ENCODE measurements at regions not wholly inside any gene's neighbourhood (a gene's known extent, or its start where the extent isn't known, plus 50 kb on each side); places are given as distances from the start of the nearest gene placed in this dataset.
A peak's percentile ranks its signal among the peaks of the same experiment; 100 is the strongest.

DNA sequence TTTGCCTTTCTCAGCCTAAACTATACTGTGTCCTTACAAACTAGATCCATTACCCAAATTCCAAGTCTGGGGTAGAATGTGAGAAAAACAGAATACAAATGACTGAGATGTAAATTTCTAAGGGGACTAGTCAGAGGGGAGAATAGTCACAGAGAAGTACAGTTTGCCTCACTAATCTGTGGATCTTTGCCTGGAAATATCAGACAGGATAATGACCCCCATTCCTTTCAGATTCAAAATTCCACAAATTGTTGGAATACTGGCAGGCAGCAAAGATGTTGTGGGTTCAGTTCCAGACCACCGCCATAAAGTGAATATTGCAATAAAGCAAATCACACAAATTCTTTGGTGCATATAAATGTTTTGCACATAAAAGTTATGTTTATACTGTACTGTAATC lies 762.8 kb upstream of the NR2F2 start:
- Histone ChIP-seq H2AFZ (ENCODE audit: low read depth, low read length) (no peak overlapping the region), H3K4me3 (ENCODE audit: low read length) (no peak overlapping the region), H3K4me1 (ENCODE audit: insufficient read depth, low read length) (no peaks in the 10 kb centered on the region)

DNA sequence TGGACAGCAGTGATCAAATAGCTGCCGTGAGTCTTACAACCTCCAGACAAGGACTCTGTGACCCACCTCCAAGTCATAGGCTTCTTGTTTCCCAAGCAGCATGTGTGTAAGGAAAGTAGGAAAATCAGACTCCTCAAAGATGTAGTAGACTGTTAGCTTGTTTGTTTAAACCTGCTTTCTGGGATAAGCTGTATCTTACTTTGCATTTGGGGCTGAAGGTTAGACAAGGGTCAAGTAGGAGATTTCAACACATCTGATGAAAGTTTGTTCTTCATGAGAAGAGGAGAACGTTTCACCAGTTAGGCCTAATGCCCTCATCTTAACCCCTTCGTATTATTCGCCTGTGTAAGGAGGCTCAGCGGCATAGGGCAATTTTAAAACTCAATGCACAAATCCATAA lies 756.4 kb upstream of the NR2F2 start:
- H2AFZ ChIP-seq (ENCODE audit: low read depth, low read length) = no peak overlapping the region
- no peaks in the 10 kb centered on the region for H3K36me3 ChIP-seq (ENCODE audit: insufficient read depth, low read length)
- H3K4me3 ChIP-seq (ENCODE audit: low read length) = no peak overlapping the region
- no peaks in the 10 kb centered on the region for H3K27me3 ChIP-seq (ENCODE audit: insufficient read depth, low read length)
- H3K9me3 ChIP-seq (ENCODE audit: low read length) = no peaks in the 10 kb centered on the region
- H3K4me1 ChIP-seq (ENCODE audit: insufficient read depth, low read length) = peaks cover 3% of the 10 kb centered on the region

More for the DNA sequence above, 762.8 kb upstream of the NR2F2 start:
- Histone ChIP-seq H3K27me3 (ENCODE audit: insufficient read depth, low read length) (no peaks in the 10 kb centered on the region), H3K36me3 (ENCODE audit: insufficient read depth, low read length) (no peaks in the 10 kb centered on the region), H3K9me3 (ENCODE audit: low read length) (no peaks in the 10 kb centered on the region)

DNA sequence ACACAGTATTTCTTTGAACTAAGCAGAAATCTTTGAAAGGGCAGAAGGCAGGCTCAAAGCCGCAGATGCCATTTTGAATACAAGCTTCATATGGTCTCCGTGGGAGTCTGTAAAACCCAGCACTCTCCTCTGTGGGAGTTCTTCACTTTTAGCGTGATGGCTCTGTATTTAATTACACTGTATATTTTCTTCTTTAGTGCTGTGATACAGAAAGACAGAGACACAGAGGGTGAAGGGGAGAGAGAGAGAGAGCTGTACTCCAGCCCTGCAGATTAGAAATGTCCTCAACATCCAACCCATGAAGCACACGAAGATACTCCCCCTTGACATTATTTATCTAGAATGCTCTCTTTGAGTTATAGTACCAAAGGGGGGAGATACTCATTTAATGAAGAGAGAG lies 752.6 kb upstream of the NR2F2 start:
- H3K4me3 ChIP-seq (ENCODE audit: low read length) = no peak overlapping the region
- peaks cover 3% of the 10 kb centered on the region for H3K4me1 ChIP-seq (ENCODE audit: insufficient read depth, low read length)
- H3K9me3 ChIP-seq (ENCODE audit: low read length) = no peaks in the 10 kb centered on the region
- peak overlapping the region; percentile 88 for H2AFZ ChIP-seq (ENCODE audit: low read depth, low read length)
- H3K36me3 ChIP-seq (ENCODE audit: insufficient read depth, low read length) = no peaks in the 10 kb centered on the region
- no peaks in the 10 kb centered on the region for H3K27me3 ChIP-seq (ENCODE audit: insufficient read depth, low read length)

DNA sequence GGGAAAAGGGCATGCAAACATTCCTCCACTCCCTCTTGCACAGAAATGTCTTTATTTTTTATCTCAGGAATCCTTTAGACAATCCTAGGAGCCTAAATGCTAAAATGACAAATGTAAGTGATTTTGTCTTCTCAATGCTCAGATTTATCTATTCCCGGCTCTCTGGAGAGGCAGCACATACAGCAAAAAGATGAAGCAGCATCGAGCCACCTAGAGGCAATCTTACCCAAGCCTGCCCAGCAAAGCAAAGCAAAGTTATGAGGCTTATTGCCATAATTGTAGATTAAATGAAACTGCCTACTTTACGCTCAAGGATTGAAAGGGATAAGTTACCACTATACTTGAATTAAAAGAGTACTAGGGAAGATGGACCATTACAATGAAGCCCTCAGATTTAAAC lies 750.4 kb upstream of the NR2F2 start:
- Histone ChIP-seq H3K27me3 (ENCODE audit: insufficient read depth, low read length) (no peaks in the 10 kb centered on the region), H3K9me3 (ENCODE audit: low read length) (no peaks in the 10 kb centered on the region), H3K4me3 (ENCODE audit: low read length) (no peak overlapping the region), H3K36me3 (ENCODE audit: insufficient read depth, low read length) (no peaks in the 10 kb centered on the region), H3K4me1 (ENCODE audit: insufficient read depth, low read length) (peaks cover 3% of the 10 kb centered on the region), H2AFZ (ENCODE audit: low read depth, low read length) (no peak overlapping the region)

DNA sequence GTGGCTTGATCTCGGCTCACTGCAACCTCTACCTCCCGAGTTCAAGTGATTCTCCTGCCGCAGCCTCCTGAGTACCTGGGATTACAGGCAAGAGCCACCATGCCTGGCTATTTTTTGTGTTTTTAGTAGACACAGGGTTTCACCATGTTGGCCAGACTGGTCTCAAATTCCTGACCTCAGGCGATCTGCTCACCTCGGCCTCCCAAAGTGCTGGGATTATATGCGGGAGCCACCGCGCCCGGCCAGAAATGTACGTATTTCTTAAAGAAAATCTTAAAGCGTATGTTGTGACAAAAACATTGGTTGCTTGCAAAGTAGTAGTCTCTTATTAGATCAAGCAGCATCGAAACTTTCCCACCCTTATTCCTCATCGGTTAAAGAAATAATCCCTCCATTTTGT lies 748.9 kb upstream of the NR2F2 start:
- no peaks in the 10 kb centered on the region for H3K36me3 ChIP-seq (ENCODE audit: insufficient read depth, low read length)
- no peak overlapping the region for H3K4me3 ChIP-seq (ENCODE audit: low read length)
- no peak overlapping the region for H2AFZ ChIP-seq (ENCODE audit: low read depth, low read length)
- no peaks in the 10 kb centered on the region for H3K9me3 ChIP-seq (ENCODE audit: low read length)
- peaks cover 3% of the 10 kb centered on the region for H3K4me1 ChIP-seq (ENCODE audit: insufficient read depth, low read length)
- H3K27me3 ChIP-seq (ENCODE audit: insufficient read depth, low read length) = no peaks in the 10 kb centered on the region

DNA sequence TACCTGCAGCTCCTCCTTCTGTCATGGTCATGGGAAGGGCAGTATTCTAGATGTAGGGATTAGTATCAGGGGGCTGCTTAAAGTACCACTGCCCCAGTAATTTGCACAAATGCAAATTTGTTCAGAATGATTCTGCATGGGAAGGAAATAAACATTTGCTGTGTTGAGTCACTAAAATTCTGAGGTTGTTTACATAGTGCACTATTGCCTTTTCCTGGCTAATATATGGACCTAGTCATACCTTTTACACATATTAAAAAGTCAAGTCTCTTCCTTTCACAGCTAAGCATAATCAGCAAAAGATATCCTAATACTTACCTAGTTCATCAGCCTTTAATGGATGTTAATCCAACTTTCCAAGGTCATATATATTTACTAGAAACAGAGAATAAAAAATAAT lies 746.4 kb upstream of the NR2F2 start:
- Histone ChIP-seq H3K36me3 (ENCODE audit: insufficient read depth, low read length) (no peaks in the 10 kb centered on the region), H3K4me3 (ENCODE audit: low read length) (no peak overlapping the region), H2AFZ (ENCODE audit: low read depth, low read length) (no peak overlapping the region), H3K9me3 (ENCODE audit: low read length) (no peaks in the 10 kb centered on the region), H3K4me1 (ENCODE audit: insufficient read depth, low read length) (no peaks in the 10 kb centered on the region), H3K27me3 (ENCODE audit: insufficient read depth, low read length) (no peaks in the 10 kb centered on the region)

DNA sequence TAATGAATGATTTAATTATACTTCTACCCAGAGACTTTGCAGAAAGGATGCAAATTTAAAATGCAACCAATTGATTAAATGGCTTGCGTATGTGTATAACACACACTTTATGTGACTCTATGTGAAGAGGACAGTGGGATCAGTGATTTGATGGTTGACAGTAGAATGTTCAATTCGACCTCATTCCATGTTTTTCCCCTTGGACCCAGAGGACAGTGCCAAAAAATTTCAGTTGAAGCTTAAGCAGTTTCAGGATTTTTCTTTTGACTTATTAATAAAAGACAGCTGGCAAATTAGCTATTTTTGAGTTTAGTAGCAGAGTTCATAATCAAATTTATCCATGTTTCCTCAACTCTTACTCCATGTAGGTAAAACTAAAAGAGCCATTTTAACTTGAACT lies 742.4 kb upstream of the NR2F2 start:
- no peak overlapping the region for H2AFZ ChIP-seq (ENCODE audit: low read depth, low read length)
- H3K36me3 ChIP-seq (ENCODE audit: insufficient read depth, low read length) = no peaks in the 10 kb centered on the region
- no peaks in the 10 kb centered on the region for H3K9me3 ChIP-seq (ENCODE audit: low read length)
- no peaks in the 10 kb centered on the region for H3K4me1 ChIP-seq (ENCODE audit: insufficient read depth, low read length)
- no peaks in the 10 kb centered on the region for H3K27me3 ChIP-seq (ENCODE audit: insufficient read depth, low read length)
- no peak overlapping the region for H3K4me3 ChIP-seq (ENCODE audit: low read length)

DNA sequence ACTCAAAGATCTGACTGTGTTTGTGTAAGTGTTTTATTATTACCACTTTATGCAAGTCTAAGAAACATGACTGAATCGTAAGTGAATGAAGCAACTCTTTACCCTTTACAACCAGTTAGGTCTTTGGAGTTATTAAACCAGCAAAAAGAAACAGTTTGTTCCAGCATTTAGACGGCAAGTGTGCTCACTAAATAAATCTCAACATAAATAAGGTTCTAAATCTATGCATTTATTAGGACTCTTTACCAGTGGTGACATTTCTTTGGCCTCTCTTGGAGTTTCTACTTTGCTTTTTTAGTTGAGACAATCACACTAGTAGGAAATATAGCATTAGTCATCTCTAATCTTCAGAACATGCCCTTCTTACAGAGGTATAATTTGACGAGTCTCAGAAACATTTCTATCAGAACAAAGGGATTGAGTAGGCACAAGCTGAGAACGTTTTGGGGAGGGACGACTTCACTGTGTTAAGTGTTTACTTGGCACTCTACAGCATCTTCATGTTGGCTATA lies 739.9 kb upstream of the NR2F2 start:
- H3K27me3 ChIP-seq (ENCODE audit: insufficient read depth, low read length) = no peaks in the 10 kb centered on the region
- no peak overlapping the region for H3K4me3 ChIP-seq (ENCODE audit: low read length)
- H3K4me1 ChIP-seq (ENCODE audit: insufficient read depth, low read length) = peaks cover 13% of the 10 kb centered on the region
- no peak overlapping the region for H2AFZ ChIP-seq (ENCODE audit: low read depth, low read length)
- H3K36me3 ChIP-seq (ENCODE audit: insufficient read depth, low read length) = no peaks in the 10 kb centered on the region
- no peaks in the 10 kb centered on the region for H3K9me3 ChIP-seq (ENCODE audit: low read length)

DNA sequence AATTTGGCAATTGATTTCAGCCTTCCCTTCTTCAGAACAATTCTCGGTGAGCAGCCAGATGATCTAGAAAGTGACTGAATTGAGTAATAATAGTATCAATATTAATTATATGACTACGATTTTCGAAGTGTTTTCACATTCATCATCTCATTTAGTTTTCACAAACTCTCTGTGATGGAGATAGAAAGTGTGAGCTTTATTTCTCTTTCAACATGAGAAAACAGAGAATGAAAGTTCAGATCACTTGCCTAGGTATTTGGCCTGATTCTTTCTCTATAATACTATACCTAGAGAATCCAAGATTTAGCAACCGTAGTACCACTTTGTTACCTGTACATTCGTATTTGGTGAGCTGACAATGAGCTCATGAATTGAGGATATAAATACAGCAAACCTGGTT lies 739.2 kb upstream of the NR2F2 start:
- H3K4me1 ChIP-seq (ENCODE audit: insufficient read depth, low read length) = peaks cover 20% of the 10 kb centered on the region
- no peaks in the 10 kb centered on the region for H3K36me3 ChIP-seq (ENCODE audit: insufficient read depth, low read length)
- H3K27me3 ChIP-seq (ENCODE audit: insufficient read depth, low read length) = no peaks in the 10 kb centered on the region
- no peak overlapping the region for H2AFZ ChIP-seq (ENCODE audit: low read depth, low read length)
- no peaks in the 10 kb centered on the region for H3K9me3 ChIP-seq (ENCODE audit: low read length)
- no peak overlapping the region for H3K4me3 ChIP-seq (ENCODE audit: low read length)

DNA sequence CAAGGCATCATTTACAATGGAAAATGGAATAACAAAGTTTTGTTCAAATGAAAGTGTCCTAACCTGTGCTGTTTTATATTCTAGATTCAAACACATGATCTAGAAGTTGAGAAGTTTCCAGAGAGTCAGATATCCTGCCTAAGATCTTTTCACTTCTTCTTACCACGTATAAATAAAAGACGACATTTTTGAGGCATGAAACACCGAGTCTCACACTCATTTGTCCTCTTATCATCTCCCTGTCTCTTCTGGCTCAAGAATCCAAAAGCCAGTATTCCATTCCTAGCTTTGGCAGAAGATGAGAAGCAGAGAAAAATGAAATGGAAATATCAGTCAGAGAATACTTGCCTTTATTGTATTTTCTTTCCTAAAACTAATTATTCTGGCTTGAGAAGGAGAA lies 738.6 kb upstream of the NR2F2 start:
- Histone ChIP-seq H3K27me3 (ENCODE audit: insufficient read depth, low read length) (no peaks in the 10 kb centered on the region), H3K4me1 (ENCODE audit: insufficient read depth, low read length) (peaks cover 26% of the 10 kb centered on the region), H3K9me3 (ENCODE audit: low read length) (no peaks in the 10 kb centered on the region), H3K36me3 (ENCODE audit: insufficient read depth, low read length) (no peaks in the 10 kb centered on the region), H3K4me3 (ENCODE audit: low read length) (no peak overlapping the region), H2AFZ (ENCODE audit: low read depth, low read length) (no peak overlapping the region)

DNA sequence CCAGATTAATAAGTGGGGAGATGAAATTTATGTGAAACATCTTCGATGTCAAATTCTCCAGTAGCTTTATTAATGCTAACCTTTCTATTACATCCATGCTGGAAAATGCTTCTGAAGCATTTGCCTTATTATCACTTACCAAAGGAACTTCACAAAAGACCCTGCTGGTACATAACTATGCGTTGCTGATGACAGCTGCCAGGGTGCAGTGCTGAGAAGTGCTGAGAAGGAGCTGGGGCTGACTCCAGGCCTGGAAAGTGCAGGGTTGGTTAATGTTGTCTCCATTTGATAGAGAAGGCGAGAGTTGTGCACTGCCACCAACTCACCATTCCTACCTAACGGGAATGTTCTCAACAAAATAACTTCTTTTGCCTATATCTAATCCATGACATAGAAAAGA lies 736.0 kb upstream of the NR2F2 start:
- Histone ChIP-seq H3K4me3 (ENCODE audit: low read length) (no peak overlapping the region), H2AFZ (ENCODE audit: low read depth, low read length) (no peak overlapping the region), H3K36me3 (ENCODE audit: insufficient read depth, low read length) (no peaks in the 10 kb centered on the region), H3K27me3 (ENCODE audit: insufficient read depth, low read length) (no peaks in the 10 kb centered on the region), H3K4me1 (ENCODE audit: insufficient read depth, low read length) (peaks cover 47% of the 10 kb centered on the region), H3K9me3 (ENCODE audit: low read length) (no peaks in the 10 kb centered on the region)

DNA sequence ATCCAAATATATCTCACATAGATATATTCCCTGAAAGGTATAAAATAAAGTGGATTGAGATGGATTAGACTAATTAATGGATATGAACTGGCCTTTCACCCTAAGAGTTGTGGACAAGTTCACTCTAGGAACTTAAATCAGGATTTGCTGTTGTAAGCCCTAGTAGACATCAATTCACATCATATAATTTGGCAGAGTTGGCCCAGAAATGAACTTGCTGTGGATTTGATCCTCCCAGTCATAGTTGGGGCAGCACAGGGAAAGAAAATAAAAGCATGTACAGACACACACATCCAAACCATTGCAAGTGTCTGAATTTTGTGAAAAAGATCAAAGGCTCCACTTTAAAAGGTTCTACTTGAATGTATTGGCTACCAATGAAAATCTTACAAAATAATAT lies 734.7 kb upstream of the NR2F2 start:
- Histone ChIP-seq H3K27me3 (ENCODE audit: insufficient read depth, low read length) (no peaks in the 10 kb centered on the region), H2AFZ (ENCODE audit: low read depth, low read length) (no peak overlapping the region), H3K4me3 (ENCODE audit: low read length) (no peak overlapping the region)

DNA sequence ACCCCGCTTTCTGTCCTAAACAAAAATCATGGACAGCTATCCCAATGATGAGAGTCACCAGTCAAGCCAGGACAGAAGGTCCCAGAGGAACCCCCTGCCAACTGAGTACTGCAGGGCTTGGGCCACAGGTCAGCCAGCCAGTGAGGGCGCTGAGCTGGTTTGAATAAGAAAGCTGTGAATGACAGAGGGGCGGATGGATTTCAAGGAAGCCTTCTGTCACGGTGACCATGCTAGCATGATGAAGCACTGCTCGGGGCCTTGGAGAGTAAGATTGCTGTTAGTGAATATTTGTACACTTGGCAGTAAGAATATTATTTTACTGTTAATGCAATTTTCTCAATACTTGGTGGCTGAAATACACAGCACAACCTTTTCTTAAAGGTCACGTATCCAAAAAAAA lies 734.0 kb upstream of the NR2F2 start:
- no peaks in the 10 kb centered on the region for H3K9me3 ChIP-seq (ENCODE audit: low read length)
- peak overlapping the region; percentile 15 for H3K4me3 ChIP-seq (ENCODE audit: low read length)
- H3K36me3 ChIP-seq (ENCODE audit: insufficient read depth, low read length) = no peaks in the 10 kb centered on the region
- H3K27me3 ChIP-seq (ENCODE audit: insufficient read depth, low read length) = no peaks in the 10 kb centered on the region
- peaks cover 47% of the 10 kb centered on the region for H3K4me1 ChIP-seq (ENCODE audit: insufficient read depth, low read length)
- H2AFZ ChIP-seq (ENCODE audit: low read depth, low read length) = no peak overlapping the region

More for the DNA sequence above, 734.7 kb upstream of the NR2F2 start:
- Histone ChIP-seq H3K4me1 (ENCODE audit: insufficient read depth, low read length) (peaks cover 47% of the 10 kb centered on the region), H3K36me3 (ENCODE audit: insufficient read depth, low read length) (no peaks in the 10 kb centered on the region), H3K9me3 (ENCODE audit: low read length) (no peaks in the 10 kb centered on the region)

DNA sequence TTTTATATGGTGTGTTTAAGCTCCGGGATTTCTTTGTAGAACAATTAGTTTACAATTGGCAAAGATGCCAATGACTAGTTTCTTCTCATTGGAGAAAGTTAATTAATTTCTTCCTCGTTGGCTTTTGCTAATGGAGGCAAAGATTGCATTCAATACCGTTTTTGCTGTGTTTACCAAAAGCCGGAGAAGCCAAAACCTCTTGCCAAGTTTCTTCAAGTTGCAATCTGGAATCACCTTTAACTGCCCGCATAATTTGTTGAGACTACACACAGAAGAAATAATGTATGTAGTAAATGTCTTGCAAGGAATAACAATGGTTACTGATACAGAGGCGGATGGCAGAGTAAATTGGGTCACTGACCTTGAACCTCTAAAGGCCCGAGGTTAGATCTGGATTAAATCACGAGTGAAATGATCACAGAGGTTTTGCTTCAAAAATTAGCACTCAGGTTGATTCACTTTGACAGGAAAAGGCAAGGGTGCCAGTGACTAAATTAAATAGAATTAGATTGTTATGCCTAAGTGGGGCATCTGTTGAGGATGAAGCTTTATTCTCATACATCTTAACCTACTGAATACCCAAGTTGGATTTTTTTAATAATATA lies 732.1 kb upstream of the NR2F2 start:
- Histone ChIP-seq H3K36me3 (ENCODE audit: insufficient read depth, low read length) (no peaks in the 10 kb centered on the region), H3K27me3 (ENCODE audit: insufficient read depth, low read length) (no peaks in the 10 kb centered on the region), H3K9me3 (ENCODE audit: low read length) (no peaks in the 10 kb centered on the region), H3K4me3 (ENCODE audit: low read length) (no peak overlapping the region), H3K4me1 (ENCODE audit: insufficient read depth, low read length) (peaks cover 47% of the 10 kb centered on the region), H2AFZ (ENCODE audit: low read depth, low read length) (no peak overlapping the region)

Data from neuron (in vitro differentiated cells).